Epidermal melanocyte (primary cell): ENCODE measurements at regions not wholly inside any gene's neighbourhood (a gene's known extent, or its start where the extent isn't known, plus 50 kb on each side); places are given as distances from the start of the nearest gene placed in this dataset.
"Not testable (repeated sequence)": the region's sequence is repeated elsewhere in the genome, so short reads cannot be mapped to it uniquely, and the experiment has no call there.

Experiments used
- DNase-seq: peaks from one replicate; pipeline ENCODE4 v3.0.0; 2011; ENCODE audit warnings: low spot score; ENCODE audit not compliant: insufficient read length

- DNase-seq, result no peak
Measured at GRCh38 chr9:25461416-25461815, 216.8 kb downstream of the TUSC1 start.

GRCh38 chr9:25453875-25454274 lies 224.4 kb downstream of the TUSC1 start:
- DNase-seq, result no peak

- DNase-seq, result no peak
Measured at GRCh38 chr9:25449503-25449902, 228.7 kb downstream of the TUSC1 start.

- not testable (repeated sequence) for DNase-seq
Measured at GRCh38 chr9:25445721-25446120, 232.5 kb downstream of the TUSC1 start.

- no peak for DNase-seq
Measured at GRCh38 chr9:25442526-25442925, 235.7 kb downstream of the TUSC1 start.

- DNase-seq, result no peak
Measured at GRCh38 chr9:25427898-25428297, 250.3 kb downstream of the TUSC1 start.

GRCh38 chr9:25427290-25427689 lies 251.0 kb downstream of the TUSC1 start:
- DNase-seq, result no peak

- DNase-seq, result no peak
Measured at GRCh38 chr9:25421560-25421959, 256.7 kb downstream of the TUSC1 start.

GRCh38 chr9:25418974-25419373 lies 259.3 kb downstream of the TUSC1 start:
- DNase-seq, result no peak

GRCh38 chr9:25415718-25416117 lies 262.5 kb downstream of the TUSC1 start:
- no peak for DNase-seq

- no peak for DNase-seq
Measured at GRCh38 chr9:25412646-25413045, 265.6 kb downstream of the TUSC1 start.

GRCh38 chr9:25397746-25398145 lies 280.5 kb downstream of the TUSC1 start:
- DNase-seq, result no peak

GRCh38 chr9:25396828-25397227 lies 281.4 kb downstream of the TUSC1 start:
- DNase-seq, result no peak

GRCh38 chr9:25381141-25381540 lies 297.1 kb downstream of the TUSC1 start:
- no peak for DNase-seq

- no peak for DNase-seq
Measured at GRCh38 chr9:25377039-25377438, 301.2 kb downstream of the TUSC1 start.

- DNase-seq, result no peak
Measured at GRCh38 chr9:25374281-25374680, 304.0 kb downstream of the TUSC1 start.

- DNase-seq, result no peak
Measured at GRCh38 chr9:25366906-25367305, 311.3 kb downstream of the TUSC1 start.

- no peak for DNase-seq
Measured at GRCh38 chr9:25353783-25354182, 324.5 kb downstream of the TUSC1 start.

- DNase-seq, result no peak
Measured at GRCh38 chr9:25350011-25350410, 328.2 kb downstream of the TUSC1 start.

GRCh38 chr9:25322142-25322541 lies 356.1 kb downstream of the TUSC1 start:
- no peak for DNase-seq

- no peak for DNase-seq
Measured at GRCh38 chr9:25310961-25311360, 367.3 kb downstream of the TUSC1 start.

GRCh38 chr9:25308549-25308948 lies 369.7 kb downstream of the TUSC1 start:
- no peak for DNase-seq

GRCh38 chr9:25302601-25303000 lies 375.6 kb downstream of the TUSC1 start:
- DNase-seq, result no peak

GRCh38 chr9:25288195-25288594 lies 390.0 kb downstream of the TUSC1 start:
- DNase-seq, result not testable (repeated sequence)
